Activated CD4-positive, alpha-beta memory T cell treated with anti-CD3 and anti-CD28 coated beads, Interleukin-2, amount 10 ng/mL, durations not matched to agents 7 days and 5 days (primary cell): ENCODE measurements at regions not wholly inside any gene's neighbourhood (a gene's known extent, or its start where the extent isn't known, plus 50 kb on each side); places are given as distances from the start of the nearest gene placed in this dataset.
"Not testable (repeated sequence)": the region's sequence is repeated elsewhere in the genome, so short reads cannot be mapped to it uniquely, and the experiment has no call there.

Source experiments
- CTCF ChIA-PET: fragments of 350-600 bp; sonication (Branson Sonifier 250); formaldehyde crosslinking; loops from one replicate; lab custom pipeline; 2021; ENCODE audit warnings: antibody characterized with exemption, inconsistent platforms; lab: Charles Lee
- POLR2A ChIA-PET: fragments of 350-600 bp; sonication (Branson Sonifier 250); formaldehyde crosslinking; loops from one replicate; lab custom pipeline; 2021; ENCODE audit warnings: antibody characterized with exemption; lab: Charles Lee
- DNase-seq: peaks from one replicate; pipeline ENCODE4 v3.0.0-alpha.2; 2020
- H3K27ac Mint-ChIP-seq: one replicate; pipeline ENCODE4 v1.8.0; 2021; ENCODE audit warnings: mild to moderate bottlenecking, mixed read lengths
- H3K27me3 Mint-ChIP-seq: one replicate; pipeline ENCODE4 v1.8.0; 2021; ENCODE audit warnings: mixed read lengths
- H3K36me3 Mint-ChIP-seq: one replicate; pipeline ENCODE4 v1.8.0; 2021; ENCODE audit warnings: low read depth, mixed read lengths
- H3K4me1 Mint-ChIP-seq: one replicate; pipeline ENCODE4 v1.8.0; 2021; ENCODE audit warnings: mixed read lengths
- H3K4me3 Mint-ChIP-seq: one replicate; pipeline ENCODE4 v1.8.0; 2021; ENCODE audit warnings: mild to moderate bottlenecking, mixed read lengths
- H3K9me3 Mint-ChIP-seq: one replicate; pipeline ENCODE4 v1.8.0; 2021; ENCODE audit warnings: mixed read lengths

DNA sequence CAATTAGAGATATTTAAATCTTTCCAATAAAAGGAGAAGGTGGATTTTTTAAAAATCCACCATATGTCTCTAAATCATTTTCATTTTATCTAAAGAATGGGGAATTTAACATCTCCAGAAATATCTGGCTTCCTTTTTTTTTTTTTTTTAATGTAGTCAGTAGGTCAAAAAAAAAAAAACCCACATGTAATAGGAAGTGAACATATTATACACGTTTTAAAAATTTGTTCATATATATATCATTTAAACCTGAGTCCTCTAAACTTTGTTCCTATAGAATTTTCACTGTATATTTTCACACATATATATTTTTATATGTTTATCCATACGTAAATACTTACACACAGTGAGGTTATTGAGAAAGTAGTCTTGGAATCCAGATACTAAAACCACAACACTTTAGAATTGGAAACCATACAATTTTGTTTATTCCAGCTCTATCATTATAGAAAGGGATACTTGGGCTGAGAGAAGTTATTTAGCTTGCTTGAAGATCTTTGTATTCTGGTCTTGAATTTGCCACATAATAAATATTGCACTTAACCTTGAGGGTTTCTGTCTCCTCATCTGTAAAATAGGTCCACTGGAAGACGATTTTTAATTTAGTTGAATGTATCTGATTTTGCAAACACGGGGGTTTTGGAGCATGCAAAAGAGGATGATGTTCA is 62.1 kb upstream of the ZNF217 start:
- Mint-ChIP-seq H3K4me3 (no peak overlapping the region), H3K27ac (no peak overlapping the region), H3K27me3 (no peaks in the 10 kb centered on the region), H3K4me1 (peaks cover 64% of the 10 kb centered on the region), H3K9me3 (no peaks in the 10 kb centered on the region), H3K36me3 (no peaks in the 10 kb centered on the region)
- CTCF ChIA-PET = interaction anchor here (0.9 to 1.2 kb wide), 3 partner anchors 30 to 284 kb away, joined by 3 read pairs; no protein-coding TSS in a partner anchor
- DNase-seq = no peak
- POLR2A ChIA-PET = interaction anchor here (1.1 to 2.1 kb wide), 3 partner anchors 9 to 61 kb away, joined by 3 to 7 read pairs (median 3); no protein-coding TSS in a partner anchor

DNA sequence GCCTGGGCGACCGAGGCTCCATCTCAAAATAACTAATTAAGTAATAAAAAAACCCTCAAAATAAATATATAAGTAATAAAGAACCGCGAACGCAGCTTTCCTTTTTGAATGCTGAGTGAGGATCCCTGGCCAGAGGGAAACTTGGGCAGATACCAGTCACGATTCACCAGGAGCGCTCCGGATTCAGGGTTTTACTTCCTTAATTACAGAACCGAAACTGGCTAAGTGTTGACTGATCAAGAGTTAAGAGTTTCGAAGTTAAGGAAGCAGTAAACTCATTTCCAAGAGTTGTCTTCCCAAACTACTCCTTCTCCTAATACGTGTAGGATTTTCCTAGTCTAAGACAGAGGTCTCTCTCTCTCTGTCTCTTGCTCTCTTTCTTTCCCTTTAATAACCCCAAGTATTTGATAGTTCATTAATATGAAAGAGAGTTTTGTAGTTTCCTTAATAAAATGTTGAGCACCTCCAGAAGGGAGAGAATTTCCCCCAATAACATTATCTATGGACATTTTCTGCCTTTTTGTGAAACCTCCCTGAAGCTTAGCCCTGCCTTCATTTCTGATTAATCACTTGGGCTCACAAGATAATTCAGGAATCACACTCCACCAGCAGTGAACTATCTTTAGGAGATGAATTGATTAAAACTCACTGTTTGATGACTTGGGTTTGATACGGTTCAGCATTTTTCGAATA is 61.4 kb upstream of the ZNF217 start:
- H3K4me3 Mint-ChIP-seq = no peak overlapping the region
- CTCF ChIA-PET = interaction anchor here (0.9 to 1.2 kb wide), 3 partner anchors 31 to 285 kb away, joined by 3 read pairs; no protein-coding TSS in a partner anchor
- no peak overlapping the region for H3K27ac Mint-ChIP-seq
- no peaks in the 10 kb centered on the region for H3K27me3 Mint-ChIP-seq
- no peaks in the 10 kb centered on the region for H3K36me3 Mint-ChIP-seq
- no peak for DNase-seq
- H3K4me1 Mint-ChIP-seq = peaks cover 57% of the 10 kb centered on the region
- POLR2A ChIA-PET = interaction anchor here (2.1 kb wide), 1 partner anchor 60 kb away, joined by 7 read pairs; no protein-coding TSS in a partner anchor
- H3K9me3 Mint-ChIP-seq = no peaks in the 10 kb centered on the region

DNA sequence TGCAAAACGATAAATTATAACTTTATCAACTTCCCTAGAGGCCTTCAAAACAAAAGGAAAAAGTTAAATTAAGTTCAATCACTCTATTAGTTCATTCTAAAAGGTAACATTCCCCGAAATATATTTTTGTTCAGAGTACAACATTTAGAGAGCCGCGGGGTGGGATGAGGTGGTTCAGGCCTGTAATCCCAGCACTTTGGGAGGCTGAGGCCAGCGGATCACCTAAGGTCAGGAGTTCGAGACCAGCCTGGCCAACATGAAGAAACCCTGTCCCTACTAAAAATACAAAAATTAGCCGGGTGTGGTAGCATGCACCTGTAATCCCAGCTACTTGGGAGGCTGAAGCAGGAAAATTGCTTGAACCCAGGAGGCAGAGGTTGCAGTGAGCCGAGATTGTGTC is 60.9 kb upstream of the ZNF217 start:
- H3K27ac Mint-ChIP-seq = not testable (repeated sequence)

DNA sequence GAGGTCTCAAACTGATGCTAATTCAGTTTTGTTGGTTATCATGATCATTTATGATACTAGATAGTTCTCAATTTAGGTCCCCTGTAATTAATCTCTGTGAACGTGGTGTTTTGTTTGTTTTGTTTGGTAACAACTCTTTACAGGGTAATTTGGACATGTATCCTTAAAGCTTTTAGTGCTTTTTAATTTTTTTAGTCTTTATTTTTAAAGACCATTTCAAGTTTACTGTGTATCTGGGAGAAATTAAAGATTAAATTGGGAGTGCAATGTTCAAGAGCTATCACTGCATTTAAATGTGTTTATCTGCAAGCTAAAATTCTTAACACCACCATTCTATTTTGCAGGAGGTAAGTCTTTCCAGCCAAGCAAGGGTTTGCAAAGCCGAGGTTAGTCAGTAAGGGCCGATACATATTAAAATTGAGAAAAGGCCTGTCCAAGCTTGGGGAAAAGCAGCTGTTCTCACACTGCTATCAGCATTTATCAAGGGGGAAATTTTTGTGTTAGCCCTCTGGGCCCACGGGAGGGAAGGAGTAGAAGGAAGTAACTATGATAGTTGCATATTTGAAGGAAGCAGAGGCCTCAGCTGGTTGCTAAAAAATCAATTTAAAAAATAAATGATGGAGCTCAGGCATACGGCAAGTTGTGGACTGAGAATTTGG is 59.3 kb upstream of the ZNF217 start:
- Mint-ChIP-seq H3K36me3 (no peaks in the 10 kb centered on the region), H3K4me1 (peaks cover 46% of the 10 kb centered on the region), H3K4me3 (peak overlapping the region; percentile 69), H3K9me3 (no peaks in the 10 kb centered on the region), H3K27me3 (no peaks in the 10 kb centered on the region), H3K27ac (peak overlapping the region; percentile 97)
- ChIA-PET CTCF (interaction anchor here (0.7 to 1.9 kb wide), 7 partner anchors 8 to 287 kb away, joined by 3 to 6 read pairs (median 3); no protein-coding TSS in a partner anchor), POLR2A (interaction anchor here (0.7 to 3.3 kb wide), 9 partner anchors 10 to 209 kb away, joined by 3 to 20 read pairs (median 4); partner anchors contain the start of gene ZNF217)
- DNase-seq = no peak

More for the DNA sequence above, 60.9 kb upstream of the ZNF217 start:
- POLR2A ChIA-PET, H3K36me3 Mint-ChIP-seq, H3K27me3 Mint-ChIP-seq, DNase-seq, CTCF ChIA-PET, H3K9me3 Mint-ChIP-seq, H3K4me3 Mint-ChIP-seq: not testable (repeated sequence)
- H3K4me1 Mint-ChIP-seq = peaks cover 53% of the 10 kb centered on the region

DNA sequence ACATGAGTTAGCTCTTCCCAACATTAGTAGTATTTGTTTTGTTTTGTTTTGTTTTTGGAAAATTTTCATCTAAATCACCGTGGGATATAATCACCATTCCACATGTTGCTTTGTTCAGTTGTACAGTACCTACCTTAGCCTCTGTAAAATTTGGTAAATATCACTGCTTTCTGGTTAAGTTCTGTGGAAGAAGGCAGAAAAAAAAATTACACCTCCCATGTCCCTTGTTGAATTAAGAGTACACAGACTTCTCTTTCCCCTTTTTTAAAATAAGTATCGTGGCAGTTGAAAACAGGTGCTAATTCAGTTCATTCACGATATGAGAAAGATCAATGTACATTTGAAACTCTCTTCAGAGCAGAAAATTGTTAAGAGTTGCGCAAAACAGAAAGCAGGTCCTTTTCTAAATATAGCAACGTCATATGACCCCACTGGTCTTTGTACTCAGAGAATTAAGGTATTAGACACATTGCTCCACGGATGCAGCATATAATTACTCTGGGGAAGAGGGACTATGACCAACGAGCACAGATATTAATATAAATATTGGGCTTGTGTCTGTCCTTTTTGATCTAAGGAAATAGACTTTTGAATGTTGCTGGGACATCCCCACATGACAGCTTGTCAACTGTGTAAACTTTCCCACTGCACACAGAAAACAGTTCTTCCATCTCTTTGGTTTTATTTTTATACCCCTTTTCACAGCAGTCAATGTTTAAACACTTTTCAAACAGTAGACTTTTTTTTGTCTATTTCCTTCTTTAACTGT is 58.6 kb upstream of the ZNF217 start:
- ChIA-PET POLR2A (interaction anchor here (0.7 to 3.3 kb wide), 9 partner anchors 9 to 99 kb away, joined by 3 to 20 read pairs (median 8); partner anchors contain the start of gene ZNF217), CTCF (interaction anchor here (0.7 to 1.9 kb wide), 7 partner anchors 7 to 288 kb away, joined by 3 to 6 read pairs (median 4); no protein-coding TSS in a partner anchor)
- H3K9me3 Mint-ChIP-seq = no peaks in the 10 kb centered on the region
- no peak for DNase-seq
- H3K36me3 Mint-ChIP-seq = no peaks in the 10 kb centered on the region
- peak overlapping the region; percentile 97 for H3K27ac Mint-ChIP-seq
- peaks cover 40% of the 10 kb centered on the region for H3K4me1 Mint-ChIP-seq
- H3K27me3 Mint-ChIP-seq = no peaks in the 10 kb centered on the region
- H3K4me3 Mint-ChIP-seq = peak overlapping the region; percentile 69

DNA sequence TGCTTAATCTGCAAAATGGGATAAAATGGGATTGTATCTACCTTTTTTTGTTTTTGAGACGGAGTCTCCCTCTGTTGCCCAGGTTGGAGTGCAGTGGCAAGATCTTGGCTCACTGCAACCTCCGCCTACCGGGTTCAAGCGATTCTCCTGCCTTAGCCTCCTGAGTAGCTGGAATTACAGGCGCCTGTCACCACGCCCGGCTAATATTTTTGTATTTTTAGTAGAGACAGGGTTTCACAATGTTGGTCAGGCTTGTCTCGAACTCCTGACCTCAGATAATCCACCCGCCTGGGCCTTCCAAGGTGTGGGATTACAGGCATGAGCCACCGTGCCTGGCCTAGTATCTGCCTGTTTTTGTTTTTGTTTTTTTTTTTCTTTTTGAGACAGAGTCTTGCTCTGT is 55.9 kb upstream of the ZNF217 start:
- H3K4me3 Mint-ChIP-seq, H3K36me3 Mint-ChIP-seq, CTCF ChIA-PET, H3K27ac Mint-ChIP-seq, DNase-seq, H3K9me3 Mint-ChIP-seq, H3K27me3 Mint-ChIP-seq, POLR2A ChIA-PET: not testable (repeated sequence)
- H3K4me1 Mint-ChIP-seq = peaks cover 21% of the 10 kb centered on the region

DNA sequence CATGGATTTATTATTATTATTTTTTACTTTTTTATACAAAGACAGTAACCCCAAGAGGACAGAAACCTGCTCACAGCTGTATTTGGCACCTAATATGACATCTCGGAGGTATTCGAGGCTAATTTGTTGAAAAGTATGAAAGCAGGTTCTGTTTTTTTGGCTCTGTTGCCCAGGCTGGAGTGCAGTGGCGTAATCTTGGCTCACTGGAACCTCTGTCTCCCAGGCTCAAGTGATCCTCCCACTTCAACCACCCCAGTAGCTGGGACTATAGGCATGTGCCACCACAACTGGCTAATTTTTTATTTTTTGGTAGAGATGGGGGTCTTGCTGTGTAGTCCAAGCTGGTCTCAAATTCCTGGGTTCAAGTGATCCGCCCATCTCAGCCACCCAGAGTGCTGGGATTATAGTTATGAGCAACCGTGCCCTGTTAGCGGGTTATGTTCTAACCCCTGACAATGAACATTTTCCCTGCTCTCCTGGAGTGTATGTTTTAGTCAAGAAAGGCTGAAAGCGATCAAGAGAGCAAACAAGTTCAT is 53.7 kb upstream of the ZNF217 start:
- H3K4me1 Mint-ChIP-seq = peaks cover 25% of the 10 kb centered on the region
- CTCF ChIA-PET = no interaction called here
- no peaks in the 10 kb centered on the region for H3K36me3 Mint-ChIP-seq
- no peaks in the 10 kb centered on the region for H3K9me3 Mint-ChIP-seq
- no peaks in the 10 kb centered on the region for H3K27me3 Mint-ChIP-seq
- no peak for DNase-seq
- H3K4me3 Mint-ChIP-seq = no peak overlapping the region
- H3K27ac Mint-ChIP-seq = no peak overlapping the region
- POLR2A ChIA-PET = interaction anchor here (0.9 to 1.4 kb wide), 3 partner anchors 9 to 53 kb away, joined by 3 to 7 read pairs (median 3); partner anchors contain the start of gene ZNF217

DNA sequence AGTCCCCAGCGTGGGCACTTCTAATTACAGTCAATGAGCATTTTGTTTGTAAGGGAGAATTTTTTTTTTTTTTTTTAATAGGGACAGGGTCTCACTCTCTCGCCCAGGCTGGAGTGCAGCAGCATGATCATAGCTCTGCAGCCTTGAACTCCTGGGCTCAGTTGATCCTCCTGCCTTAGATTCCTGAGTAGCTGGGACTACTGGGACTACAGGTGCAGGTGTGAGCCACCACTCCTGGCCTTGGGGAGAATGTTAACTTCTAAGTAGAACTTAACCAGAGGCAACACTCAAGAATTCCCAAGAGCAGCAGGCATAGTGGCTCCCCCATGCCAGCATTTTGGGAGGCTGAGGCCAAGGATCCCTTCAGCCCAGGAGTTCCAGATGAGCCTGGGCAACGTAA is 52.9 kb upstream of the ZNF217 start:
- no peak overlapping the region for H3K27ac Mint-ChIP-seq

DNA sequence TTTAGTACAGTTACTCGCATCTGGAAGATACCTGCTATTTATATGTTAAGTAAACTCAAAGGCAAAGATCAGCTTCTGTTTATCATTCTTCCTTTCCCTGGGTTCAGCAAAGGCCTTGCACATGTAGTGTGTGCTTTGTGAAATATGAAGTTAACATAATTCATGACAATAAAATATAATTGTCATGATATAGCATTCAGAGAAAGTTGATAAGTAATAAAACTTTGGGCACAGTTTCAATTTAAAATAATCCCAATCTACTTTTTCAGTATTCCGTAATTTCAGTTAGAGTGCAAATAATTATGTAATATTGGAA is 51.9 kb upstream of the ZNF217 start:
- Mint-ChIP-seq H3K4me1 (peaks cover 33% of the 10 kb centered on the region), H3K4me3 (no peak overlapping the region), H3K27me3 (no peaks in the 10 kb centered on the region), H3K27ac (no peak overlapping the region), H3K9me3 (no peaks in the 10 kb centered on the region), H3K36me3 (no peaks in the 10 kb centered on the region)
- ChIA-PET CTCF (interaction anchor here (1.5 to 1.6 kb wide), 2 partner anchors 7 to 10 kb away, joined by 3 read pairs; no protein-coding TSS in a partner anchor), POLR2A (interaction anchor here (0.9 to 1.2 kb wide), 2 partner anchors 11 to 12 kb away, joined by 3 read pairs; no protein-coding TSS in a partner anchor)
- no peak for DNase-seq

More for the DNA sequence above, 52.9 kb upstream of the ZNF217 start:
- no peak for DNase-seq
- Mint-ChIP-seq H3K36me3 (no peaks in the 10 kb centered on the region), H3K9me3 (no peaks in the 10 kb centered on the region), H3K4me1 (peaks cover 26% of the 10 kb centered on the region), H3K4me3 (no peak overlapping the region), H3K27me3 (no peaks in the 10 kb centered on the region)
- ChIA-PET CTCF (interaction anchor here (1.5 kb wide), 1 partner anchor 11 kb away, joined by 3 read pairs; no protein-coding TSS in a partner anchor), POLR2A (interaction anchor here (0.9 to 1.4 kb wide), 3 partner anchors 10 to 52 kb away, joined by 3 to 7 read pairs (median 3); partner anchors contain the start of gene ZNF217)

DNA sequence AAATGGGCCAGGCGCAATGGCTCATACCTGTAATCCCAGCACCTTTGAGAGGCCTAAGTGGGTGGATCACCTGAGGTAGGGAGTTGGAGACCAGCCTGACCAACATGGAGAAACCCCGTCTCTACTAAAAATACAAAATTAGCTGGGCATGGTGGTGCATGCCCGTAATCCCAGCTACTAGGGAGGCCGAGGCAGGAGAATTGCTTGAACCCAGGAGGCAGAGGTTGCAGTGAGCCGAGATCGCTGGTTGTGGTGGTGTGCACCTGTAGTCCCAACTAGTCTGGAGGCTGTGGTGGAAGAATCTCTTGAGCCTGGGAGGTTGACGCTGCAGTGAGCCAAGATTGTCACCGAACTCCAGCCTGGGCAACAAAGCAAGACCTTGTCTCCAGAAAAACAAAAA is 50.5 kb upstream of the ZNF217 start:
- H3K27ac Mint-ChIP-seq = peak overlapping the region; percentile 21

More for the DNA sequence above, 50.5 kb upstream of the ZNF217 start:
- H3K27me3 Mint-ChIP-seq, DNase-seq, H3K9me3 Mint-ChIP-seq, H3K4me3 Mint-ChIP-seq, H3K36me3 Mint-ChIP-seq: not testable (repeated sequence)
- ChIA-PET CTCF (interaction anchor here (1.2 to 1.6 kb wide), 2 partner anchors 9 to 61 kb away, joined by 3 to 4 read pairs; no protein-coding TSS in a partner anchor), POLR2A (interaction anchor here (1.1 to 3.8 kb wide), 5 partner anchors 12 to 50 kb away, joined by 3 to 56 read pairs (median 6); partner anchors contain the start of gene ZNF217)
- H3K4me1 Mint-ChIP-seq = peaks cover 33% of the 10 kb centered on the region
